ENCODE measurements at regions not wholly inside any gene's neighbourhood (a gene's known extent, or its start where the extent isn't known, plus 50 kb on each side); places are given as distances from the start of the nearest gene placed in this dataset.

DNA sequence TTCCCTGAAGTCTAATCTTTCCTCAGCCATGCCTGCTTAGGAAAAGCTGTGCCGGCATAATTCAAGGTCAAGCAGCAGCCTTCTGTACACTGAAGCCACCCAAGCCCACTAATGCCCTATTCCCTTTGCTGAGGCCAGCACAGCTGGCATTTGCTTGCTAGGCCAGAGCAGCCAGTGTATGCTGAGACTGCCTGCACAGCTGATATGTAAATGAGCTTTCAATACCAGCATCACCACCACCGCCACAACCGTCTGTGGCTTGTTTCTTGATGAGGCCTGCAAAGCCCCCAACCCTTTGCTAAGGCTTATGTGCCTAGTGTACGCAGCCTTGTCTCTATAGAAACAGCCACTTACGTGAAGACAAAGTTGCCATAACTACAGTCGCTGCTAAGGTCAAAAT, 56.3 kb upstream of the TNRC6B start:
- TF ChIP-seq, protein P1, sequence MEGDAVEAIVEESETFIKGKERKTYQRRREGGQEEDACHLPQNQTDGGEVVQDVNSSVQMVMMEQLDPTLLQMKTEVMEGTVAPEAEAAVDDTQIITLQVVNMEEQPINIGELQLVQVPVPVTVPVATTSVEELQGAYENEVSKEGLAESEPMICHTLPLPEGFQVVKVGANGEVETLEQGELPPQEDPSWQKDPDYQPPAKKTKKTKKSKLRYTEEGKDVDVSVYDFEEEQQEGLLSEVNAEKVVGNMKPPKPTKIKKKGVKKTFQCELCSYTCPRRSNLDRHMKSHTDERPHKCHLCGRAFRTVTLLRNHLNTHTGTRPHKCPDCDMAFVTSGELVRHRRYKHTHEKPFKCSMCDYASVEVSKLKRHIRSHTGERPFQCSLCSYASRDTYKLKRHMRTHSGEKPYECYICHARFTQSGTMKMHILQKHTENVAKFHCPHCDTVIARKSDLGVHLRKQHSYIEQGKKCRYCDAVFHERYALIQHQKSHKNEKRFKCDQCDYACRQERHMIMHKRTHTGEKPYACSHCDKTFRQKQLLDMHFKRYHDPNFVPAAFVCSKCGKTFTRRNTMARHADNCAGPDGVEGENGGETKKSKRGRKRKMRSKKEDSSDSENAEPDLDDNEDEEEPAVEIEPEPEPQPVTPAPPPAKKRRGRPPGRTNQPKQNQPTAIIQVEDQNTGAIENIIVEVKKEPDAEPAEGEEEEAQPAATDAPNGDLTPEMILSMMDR (conservative IDR thresholded peaks at IDR 0.05; ENCODE audit: low read depth, low read length): no peak
- TF ChIP-seq EZH2 (IDR thresholded peaks at IDR 0.05; ENCODE audit: borderline replicate concordance, low read depth, low read length, poor library complexity, severe bottlenecking): no peak
